ENCODE measurements at regions not wholly inside any gene's neighbourhood (a gene's known extent, or its start where the extent isn't known, plus 50 kb on each side); places are given as distances from the start of the nearest gene placed in this dataset.

GRCh38 chr13:99692854-99693253, 191.6 kb downstream of the TM9SF2 start:
- POLR2A ChIA-PET = interaction anchor here (0.6 kb wide), 1 partner anchor 10 kb away, joined by 5 read pairs; no protein-coding TSS in a partner anchor
- Mint-ChIP-seq H3K9me3 (no peaks in the 10 kb centered on the region), H3K36me3 (no peaks in the 10 kb centered on the region), H3K4me1 (peaks cover 80% of the 10 kb centered on the region), H3K4me3 (no peak overlapping the region), H3K27ac (0 out of 2 replicates have a peak overlapping the region, but pooled peaks have one; percentile 6), H3K27me3 (ENCODE audit: low read depth) (peaks cover 6% of the 10 kb centered on the region)
- DNase-seq (ENCODE audit: low spot score) (no peak), ATAC-seq (no peak)
- TF ChIP-seq SMAD4 (CRISPR knock-in tag; IDR thresholded peaks at IDR 0.05) = no peak
- no peak for TF ChIP-seq GTF2I (CRISPR knock-in tag; conservative IDR thresholded peaks at IDR 0.05)
- TF ChIP-seq NR2C2 (CRISPR knock-in tag; IDR thresholded peaks at IDR 0.05) = no peak
- no peak for TF ChIP-seq TEAD4 (CRISPR knock-in tag; IDR thresholded peaks at IDR 0.05)
- no peak for TF ChIP-seq ZNF232 (CRISPR knock-in tag; IDR thresholded peaks at IDR 0.05)
- no peak for TF ChIP-seq CDX4 (CRISPR knock-in tag; IDR thresholded peaks at IDR 0.05; ENCODE audit: borderline replicate concordance)
- no peak for TF ChIP-seq AR (CRISPR knock-in tag; IDR thresholded peaks at IDR 0.05)
- TF ChIP-seq NFYB (CRISPR knock-in tag; conservative IDR thresholded peaks at IDR 0.05; ENCODE audit: low read depth) = no peak
- TF ChIP-seq JAZF1 (CRISPR knock-in tag; IDR thresholded peaks at IDR 0.05) = no peak
- no peak for TF ChIP-seq GRHL2 (CRISPR knock-in tag; IDR thresholded peaks at IDR 0.05; ENCODE audit: insufficient replicate concordance, severe bottlenecking)
- no peak for TF ChIP-seq HMGA2 (CRISPR knock-in tag; IDR thresholded peaks at IDR 0.05)
- no peak for TF ChIP-seq TP53 (CRISPR knock-in tag; IDR thresholded peaks at IDR 0.05)
- TF ChIP-seq ATF6 (CRISPR knock-in tag; IDR thresholded peaks at IDR 0.05) = no peak
- TF ChIP-seq E2F1 (CRISPR knock-in tag; IDR thresholded peaks at IDR 0.05) = no peak
- TF ChIP-seq ZBTB21 (CRISPR knock-in tag; IDR thresholded peaks at IDR 0.05; ENCODE audit: borderline replicate concordance) = no peak
- TF ChIP-seq ETV6 (CRISPR knock-in tag; IDR thresholded peaks at IDR 0.05) = no peak
- no peak for TF ChIP-seq IRF1 (CRISPR knock-in tag; IDR thresholded peaks at IDR 0.05)
- TF ChIP-seq NR3C1 (CRISPR knock-in tag; conservative IDR thresholded peaks at IDR 0.05; ENCODE audit: low read depth) = no peak
- no peak for TF ChIP-seq ZNF138 (CRISPR knock-in tag; conservative IDR thresholded peaks at IDR 0.05)
- CTCF ChIA-PET = no interaction called here

GRCh38 chr13:99691552-99691951, 190.3 kb downstream of the TM9SF2 start:
- peaks cover 88% of the 10 kb centered on the region for H3K4me1 Mint-ChIP-seq
- no peak for ATAC-seq
- H3K27ac Mint-ChIP-seq = peak overlapping the region; percentile 85
- ChIA-PET CTCF (interaction anchor here (0.8 kb wide), 1 partner anchor 33 kb away, joined by 3 read pairs; no protein-coding TSS in a partner anchor), POLR2A (interaction anchor here (0.6 to 1.6 kb wide), 3 partner anchors 7 to 267 kb away, joined by 3 to 7 read pairs (median 3); no protein-coding TSS in a partner anchor)
- no peaks in the 10 kb centered on the region for H3K9me3 Mint-ChIP-seq
- H3K4me3 Mint-ChIP-seq = peak overlapping the region; percentile 15; the same call in 1 of the 2 replicates
- DNase-seq (ENCODE audit: low spot score) = no peak
- peaks cover 6% of the 10 kb centered on the region for H3K27me3 Mint-ChIP-seq (ENCODE audit: low read depth)
- H3K36me3 Mint-ChIP-seq = no peaks in the 10 kb centered on the region
- no peak for TF ChIP-seq STAT6 (CRISPR knock-in tag; conservative IDR thresholded peaks at IDR 0.05; ENCODE audit: low read depth)
- TF ChIP-seq ZMAT4 (CRISPR knock-in tag; IDR thresholded peaks at IDR 0.05) = no peak
